ENCODE measurements at regions not wholly inside any gene's neighbourhood (a gene's known extent, or its start where the extent isn't known, plus 50 kb on each side); places are given as distances from the start of the nearest gene placed in this dataset.
"Not testable (repeated sequence)": the region's sequence is repeated elsewhere in the genome, so short reads cannot be mapped to it uniquely, and the experiment has no call there.

GRCh38 chr17:77037943-77038342, 102.8 kb upstream of the SEC14L1 start:
- no peak for TF ChIP-seq CTCF (IDR thresholded peaks at IDR 0.05; ENCODE audit: low read depth, low read length)
- DNase-seq (ENCODE audit: extremely low read depth, low read depth) = no peak

GRCh38 chr17:77038884-77039555, 101.7 kb upstream of the SEC14L1 start:
- no peak for DNase-seq (ENCODE audit: extremely low read depth, low read depth)
- no peak for TF ChIP-seq CTCF (IDR thresholded peaks at IDR 0.05; ENCODE audit: low read depth, low read length)

- no peak for DNase-seq (ENCODE audit: extremely low read depth, low read depth)
- no peak for TF ChIP-seq CTCF (IDR thresholded peaks at IDR 0.05; ENCODE audit: low read depth, low read length)
Measured at GRCh38 chr17:77042476-77043231, 98.1 kb upstream of the SEC14L1 start.

GRCh38 chr17:77045441-77046041, 95.2 kb upstream of the SEC14L1 start:
- no peak for DNase-seq (ENCODE audit: extremely low read depth, low read depth)
- TF ChIP-seq CTCF (IDR thresholded peaks at IDR 0.05; ENCODE audit: low read depth, low read length) = no peak

- DNase-seq (ENCODE audit: extremely low read depth, low read depth) = no peak
- no peak for TF ChIP-seq CTCF (IDR thresholded peaks at IDR 0.05; ENCODE audit: low read depth, low read length)
Measured at GRCh38 chr17:77049440-77049839, 91.3 kb upstream of the SEC14L1 start.

GRCh38 chr17:77050901-77051300, 89.9 kb upstream of the SEC14L1 start:
- not testable (repeated sequence) for DNase-seq (ENCODE audit: extremely low read depth, low read depth)

- no peak for TF ChIP-seq CTCF (IDR thresholded peaks at IDR 0.05; ENCODE audit: low read depth, low read length)
- DNase-seq (ENCODE audit: extremely low read depth, low read depth) = no peak
Measured at GRCh38 chr17:77054936-77055335, 85.8 kb upstream of the SEC14L1 start.

Data from AG09319 (cell line).